ENCODE measurements at regions not wholly inside any gene's neighbourhood (a gene's known extent, or its start where the extent isn't known, plus 50 kb on each side); places are given as distances from the start of the nearest gene placed in this dataset.

DNA sequence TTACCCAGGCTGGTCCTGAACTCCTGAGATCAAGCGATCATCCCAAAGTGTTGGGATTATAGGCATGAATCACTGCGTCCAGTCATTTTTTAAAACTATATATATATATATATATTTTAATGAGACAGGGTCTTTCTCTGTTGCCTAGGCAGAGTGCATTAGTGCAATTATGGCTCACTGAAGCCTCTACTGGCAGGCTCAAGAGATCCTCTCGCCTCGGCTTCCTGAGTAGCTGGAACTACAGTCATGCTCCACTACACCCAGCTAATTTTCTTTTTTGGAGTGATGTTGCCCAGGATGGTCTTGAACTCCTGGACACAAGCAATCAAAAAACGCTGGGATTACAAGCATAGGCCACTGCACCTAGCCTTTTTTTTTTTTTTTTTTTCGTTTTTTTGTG lies 55.3 kb upstream of the KAT6B start:
- POLR2A ChIA-PET, result no interaction called here
- no peak for ATAC-seq
- CTCF ChIA-PET, result interaction anchor here (0.7 to 0.8 kb wide), 2 partner anchors 520 to 1199 kb away, joined by 3 to 4 read pairs; no protein-coding TSS in a partner anchor
- Mint-ChIP-seq H3K27ac (no peak overlapping the region), H3K9me3 (peaks cover 28% of the 10 kb centered on the region), H3K4me3 (no peak overlapping the region), H3K27me3 (ENCODE audit: low read depth) (peaks cover 6% of the 10 kb centered on the region), H3K4me1 (no peaks in the 10 kb centered on the region), H3K36me3 (peaks cover 13% of the 10 kb centered on the region)
- no peak for TF ChIP-seq HMGA2 (CRISPR knock-in tag; IDR thresholded peaks at IDR 0.05)
- no peak for TF ChIP-seq JUN (CRISPR knock-in tag; IDR thresholded peaks at IDR 0.05)
- TF ChIP-seq, protein P1, sequence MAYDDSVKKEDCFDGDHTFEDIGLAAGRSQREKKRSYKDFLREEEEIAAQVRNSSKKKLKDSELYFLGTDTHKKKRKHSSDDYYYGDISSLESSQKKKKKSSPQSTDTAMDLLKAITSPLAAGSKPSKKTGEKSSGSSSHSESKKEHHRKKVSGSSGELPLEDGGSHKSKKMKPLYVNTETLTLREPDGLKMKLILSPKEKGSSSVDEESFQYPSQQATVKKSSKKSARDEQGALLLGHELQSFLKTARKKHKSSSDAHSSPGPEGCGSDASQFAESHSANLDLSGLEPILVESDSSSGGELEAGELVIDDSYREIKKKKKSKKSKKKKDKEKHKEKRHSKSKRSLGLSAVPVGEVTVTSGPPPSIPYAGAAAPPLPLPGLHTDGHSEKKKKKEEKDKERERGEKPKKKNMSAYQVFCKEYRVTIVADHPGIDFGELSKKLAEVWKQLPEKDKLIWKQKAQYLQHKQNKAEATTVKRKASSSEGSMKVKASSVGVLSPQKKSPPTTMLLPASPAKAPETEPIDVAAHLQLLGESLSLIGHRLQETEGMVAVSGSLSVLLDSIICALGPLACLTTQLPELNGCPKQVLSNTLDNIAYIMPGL (CRISPR knock-in tag; IDR thresholded peaks at IDR 0.05), result no peak
- TF ChIP-seq ZNF138 (CRISPR knock-in tag; conservative IDR thresholded peaks at IDR 0.05), result no peak
- TF ChIP-seq ZBTB21 (CRISPR knock-in tag; IDR thresholded peaks at IDR 0.05; ENCODE audit: borderline replicate concordance), result no peak
- TF ChIP-seq TEAD1 (CRISPR knock-in tag; IDR thresholded peaks at IDR 0.05), result no peak
- no peak for TF ChIP-seq ESRRA (CRISPR knock-in tag; IDR thresholded peaks at IDR 0.05; ENCODE audit: borderline replicate concordance)
- TF ChIP-seq, protein P2, sequence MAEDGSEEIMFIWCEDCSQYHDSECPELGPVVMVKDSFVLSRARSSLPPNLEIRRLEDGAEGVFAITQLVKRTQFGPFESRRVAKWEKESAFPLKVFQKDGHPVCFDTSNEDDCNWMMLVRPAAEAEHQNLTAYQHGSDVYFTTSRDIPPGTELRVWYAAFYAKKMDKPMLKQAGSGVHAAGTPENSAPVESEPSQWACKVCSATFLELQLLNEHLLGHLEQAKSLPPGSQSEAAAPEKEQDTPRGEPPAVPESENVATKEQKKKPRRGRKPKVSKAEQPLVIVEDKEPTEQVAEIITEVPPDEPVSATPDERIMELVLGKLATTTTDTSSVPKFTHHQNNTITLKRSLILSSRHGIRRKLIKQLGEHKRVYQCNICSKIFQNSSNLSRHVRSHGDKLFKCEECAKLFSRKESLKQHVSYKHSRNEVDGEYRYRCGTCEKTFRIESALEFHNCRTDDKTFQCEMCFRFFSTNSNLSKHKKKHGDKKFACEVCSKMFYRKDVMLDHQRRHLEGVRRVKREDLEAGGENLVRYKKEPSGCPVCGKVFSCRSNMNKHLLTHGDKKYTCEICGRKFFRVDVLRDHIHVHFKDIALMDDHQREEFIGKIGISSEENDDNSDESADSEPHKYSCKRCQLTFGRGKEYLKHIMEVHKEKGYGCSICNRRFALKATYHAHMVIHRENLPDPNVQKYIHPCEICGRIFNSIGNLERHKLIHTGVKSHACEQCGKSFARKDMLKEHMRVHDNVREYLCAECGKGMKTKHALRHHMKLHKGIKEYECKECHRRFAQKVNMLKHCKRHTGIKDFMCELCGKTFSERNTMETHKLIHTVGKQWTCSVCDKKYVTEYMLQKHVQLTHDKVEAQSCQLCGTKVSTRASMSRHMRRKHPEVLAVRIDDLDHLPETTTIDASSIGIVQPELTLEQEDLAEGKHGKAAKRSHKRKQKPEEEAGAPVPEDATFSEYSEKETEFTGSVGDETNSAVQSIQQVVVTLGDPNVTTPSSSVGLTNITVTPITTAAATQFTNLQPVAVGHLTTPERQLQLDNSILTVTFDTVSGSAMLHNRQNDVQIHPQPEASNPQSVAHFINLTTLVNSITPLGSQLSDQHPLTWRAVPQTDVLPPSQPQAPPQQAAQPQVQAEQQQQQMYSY (CRISPR knock-in tag; IDR thresholded peaks at IDR 0.05), result no peak
- TF ChIP-seq, protein P3, sequence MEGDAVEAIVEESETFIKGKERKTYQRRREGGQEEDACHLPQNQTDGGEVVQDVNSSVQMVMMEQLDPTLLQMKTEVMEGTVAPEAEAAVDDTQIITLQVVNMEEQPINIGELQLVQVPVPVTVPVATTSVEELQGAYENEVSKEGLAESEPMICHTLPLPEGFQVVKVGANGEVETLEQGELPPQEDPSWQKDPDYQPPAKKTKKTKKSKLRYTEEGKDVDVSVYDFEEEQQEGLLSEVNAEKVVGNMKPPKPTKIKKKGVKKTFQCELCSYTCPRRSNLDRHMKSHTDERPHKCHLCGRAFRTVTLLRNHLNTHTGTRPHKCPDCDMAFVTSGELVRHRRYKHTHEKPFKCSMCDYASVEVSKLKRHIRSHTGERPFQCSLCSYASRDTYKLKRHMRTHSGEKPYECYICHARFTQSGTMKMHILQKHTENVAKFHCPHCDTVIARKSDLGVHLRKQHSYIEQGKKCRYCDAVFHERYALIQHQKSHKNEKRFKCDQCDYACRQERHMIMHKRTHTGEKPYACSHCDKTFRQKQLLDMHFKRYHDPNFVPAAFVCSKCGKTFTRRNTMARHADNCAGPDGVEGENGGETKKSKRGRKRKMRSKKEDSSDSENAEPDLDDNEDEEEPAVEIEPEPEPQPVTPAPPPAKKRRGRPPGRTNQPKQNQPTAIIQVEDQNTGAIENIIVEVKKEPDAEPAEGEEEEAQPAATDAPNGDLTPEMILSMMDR (IDR thresholded peaks at IDR 0.05), result no peak
- TF ChIP-seq RORB (CRISPR knock-in tag; IDR thresholded peaks at IDR 0.05), result no peak
- TF ChIP-seq ETV6 (CRISPR knock-in tag; IDR thresholded peaks at IDR 0.05), result no peak
- no peak for TF ChIP-seq ZNF317 (CRISPR knock-in tag; IDR thresholded peaks at IDR 0.05; ENCODE audit: borderline replicate concordance, low read depth)
- no peak for DNase-seq (ENCODE audit: low spot score)

DNA sequence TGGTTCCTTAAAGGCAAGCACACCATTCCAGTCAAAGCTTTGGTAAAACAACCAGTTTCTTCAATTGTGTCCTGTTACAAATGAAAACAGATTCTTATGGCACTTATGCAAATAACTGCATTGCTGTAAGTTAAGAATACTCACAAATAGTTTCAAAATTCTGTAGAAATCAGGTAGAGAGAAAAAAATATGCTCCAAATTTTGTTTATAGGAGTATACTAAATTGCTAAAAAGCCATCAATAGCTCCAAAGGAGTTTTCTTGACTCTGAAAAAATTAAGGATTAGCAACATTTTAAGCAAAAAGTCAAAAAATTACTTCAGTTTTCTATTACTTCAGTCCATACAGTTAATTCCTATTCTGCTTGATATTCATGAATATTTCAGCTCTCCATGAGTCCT lies 51.3 kb upstream of the KAT6B start:
- TF ChIP-seq ZNF396 (CRISPR knock-in tag; IDR thresholded peaks at IDR 0.05; ENCODE audit: borderline replicate concordance) (no peak), CREM (CRISPR knock-in tag; IDR thresholded peaks at IDR 0.05) (no peak)
- Mint-ChIP-seq H3K27me3 (ENCODE audit: low read depth) (peaks cover 16% of the 10 kb centered on the region), H3K36me3 (peaks cover 29% of the 10 kb centered on the region), H3K4me1 (no peaks in the 10 kb centered on the region), H3K9me3 (peaks cover 55% of the 10 kb centered on the region), H3K4me3 (no peak overlapping the region), H3K27ac (no peak overlapping the region)
- ATAC-seq (no peak), DNase-seq (ENCODE audit: low spot score) (no peak)
- POLR2A ChIA-PET, result no interaction called here
- CTCF ChIA-PET, result no interaction called here
